NB4 (cell line): ENCODE measurements at regions not wholly inside any gene's neighbourhood (a gene's known extent, or its start where the extent isn't known, plus 50 kb on each side); places are given as distances from the start of the nearest gene placed in this dataset.

ENCODE experiments used
- DNase-seq: peaks from one replicate; pipeline ENCODE4 v3.0.0; 2010; ENCODE audit warnings: low read depth
- H3K4me3 ChIP-seq: one replicate; pipeline ENCODE4 v1.5.1; 2011; ENCODE audit warnings: mild to moderate bottlenecking, low read depth, low read length, moderate library complexity
- CTCF ChIP-seq: IDR thresholded peaks from one replicate; pipeline ENCODE4 v1.5.1; 2012; ENCODE audit warnings: low read depth, low read length
- MYC ChIP-seq: IDR thresholded peaks from 2 replicates; pipeline ENCODE4 v1.6.1; 2011; ENCODE audit warnings: low read depth, low read length
- POLR2A ChIP-seq: IDR thresholded peaks from 2 replicates; pipeline ENCODE4 v1.6.1; 2011; ENCODE audit warnings: mild to moderate bottlenecking; ENCODE audit not compliant: insufficient read length; ENCODE audit errors: extremely low read depth
- TF ChIP-seq, protein P1 (sequence below): IDR thresholded peaks from 2 replicates; pipeline ENCODE4 v1.6.1; 2011; ENCODE audit warnings: low read depth, low read length

DNA sequence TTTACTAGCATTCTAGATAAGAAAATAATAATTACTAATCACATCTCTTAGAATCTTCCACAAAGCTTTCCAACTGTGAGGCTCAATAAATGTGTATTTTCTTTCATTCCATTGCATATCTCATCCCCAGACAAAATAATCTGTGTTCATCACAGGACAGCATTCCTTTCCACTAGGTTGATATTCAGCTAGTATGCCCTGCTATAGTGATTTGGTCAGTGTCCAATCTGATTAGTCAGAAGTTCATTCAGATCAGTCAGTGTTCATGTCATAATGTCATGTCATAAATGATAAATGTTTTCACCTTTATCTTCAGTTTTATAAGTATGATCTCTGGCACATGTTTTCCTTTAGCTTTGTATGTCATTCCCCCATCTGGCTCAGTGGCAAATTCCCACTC, 611.4 kb downstream of the KCTD8 start:
- DNase-seq, result no peak
- TF ChIP-seq CTCF (no peak), POLR2A (no peak), MYC (no peak)
- TF ChIP-seq, protein P1, sequence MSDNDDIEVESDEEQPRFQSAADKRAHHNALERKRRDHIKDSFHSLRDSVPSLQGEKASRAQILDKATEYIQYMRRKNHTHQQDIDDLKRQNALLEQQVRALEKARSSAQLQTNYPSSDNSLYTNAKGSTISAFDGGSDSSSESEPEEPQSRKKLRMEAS, result no peak

GRCh38 chr4:43837604-43838003, 611.0 kb downstream of the KCTD8 start:
- H3K4me3 ChIP-seq, result no peak overlapping the region
- no peak for DNase-seq
- TF ChIP-seq CTCF (no peak), MYC (no peak), POLR2A (no peak)
- TF ChIP-seq, protein P1, result no peak

More for the DNA sequence above, 611.4 kb downstream of the KCTD8 start:
- H3K4me3 ChIP-seq, result no peak overlapping the region

GRCh38 chr4:43842594-43842993, 606.0 kb downstream of the KCTD8 start:
- no peak overlapping the region for H3K4me3 ChIP-seq
- no peak for DNase-seq
- TF ChIP-seq POLR2A (no peak), CTCF (no peak), MYC (no peak)
- TF ChIP-seq, protein P1, result no peak

- no peak for DNase-seq
- no peak overlapping the region for H3K4me3 ChIP-seq
- no peak for TF ChIP-seq CTCF
- TF ChIP-seq, protein P1, result no peak
Observed at GRCh38 chr4:43843501-43843900, 605.1 kb downstream of the KCTD8 start.

GRCh38 chr4:43846111-43846587, 602.5 kb downstream of the KCTD8 start:
- no peak for DNase-seq
- H3K4me3 ChIP-seq, result no peak overlapping the region
- TF ChIP-seq MYC (no peak), POLR2A (no peak), CTCF (no peak)
- TF ChIP-seq, protein P1, result no peak
